SK-N-SH (cell line): ENCODE measurements at regions not wholly inside any gene's neighbourhood (a gene's known extent, or its start where the extent isn't known, plus 50 kb on each side); places are given as distances from the start of the nearest gene placed in this dataset.

Experiments
- CTCF ChIA-PET: fragments of 300-600, 350-600 bp; formaldehyde crosslinking; extraction: SDS; loops from one replicate; lab custom pipeline; 2021; lab: Yijun Ruan, JAX
- POLR2A ChIA-PET: fragments of 350-600 bp; sonication (Branson Sonifier 250); formaldehyde crosslinking; extraction: SDS; loops from one replicate; lab custom pipeline; 2020; ENCODE audit warnings: antibody characterized with exemption, inconsistent platforms; lab: Yijun Ruan, JAX
- DNase-seq: peaks from one replicate; pipeline ENCODE4 v3.0.0; 2012
- H2AFZ ChIP-seq: fragments of 200-600 bp; sonication (generic); 2 replicates; pipeline ENCODE4 v1.8.1; 2016; ENCODE audit warnings: antibody characterized with exemption, mild to moderate bottlenecking, low read depth
- H3F3A ChIP-seq: fragments of 200-600 bp; sonication (generic); replicated peaks from 2 replicates; pipeline ENCODE3; 2016; ENCODE audit warnings: antibody characterized with exemption, mild to moderate bottlenecking; ENCODE audit not compliant: insufficient read depth
- H3K27ac ChIP-seq, 2 experiments: fragments of 200-500 bp in 1 of 2; fragments of 200-600 bp in 1 of 2; sonication (Bioruptor generic) in 1 of 2; sonication (generic), shearing (Covaris generic) in 1 of 2; 2 replicates each; pipeline versions ENCODE4 v1.5.1 to v1.6.1; 2014 to 2016; ENCODE audit warnings: low read depth in 2 of 2, inconsistent platforms in 1 of 2, low read length in 1 of 2, mild to moderate bottlenecking in 1 of 2, mixed read lengths in 1 of 2
- H3K27me3 ChIP-seq: fragments of 200-600 bp; sonication (generic), shearing (Covaris generic); 2 replicates; pipeline ENCODE4 v1.6.1; 2016; ENCODE audit warnings: mixed run types; ENCODE audit not compliant: insufficient read depth
- H3K36me3 ChIP-seq, 2 experiments: fragments of 200-500 bp in 1 of 2; fragments of 200-600 bp in 1 of 2; sonication (Bioruptor generic) in 1 of 2; sonication (generic) in 1 of 2; replicated peaks in 1 of 2; 2 replicates each; pipeline versions ENCODE3 to v1.5.1; 2014 to 2016; ENCODE audit warnings: low read length in 1 of 2, mild to moderate bottlenecking in 1 of 2; ENCODE audit not compliant: insufficient read depth in 2 of 2, control insufficient read depth in 1 of 2
- H3K4me1 ChIP-seq, 2 experiments: fragments of 200-500 bp in 1 of 2; fragments of 200-600 bp in 1 of 2; sonication (Bioruptor generic) in 1 of 2; sonication (generic), shearing (Covaris generic) in 1 of 2; 2 replicates each; pipeline versions ENCODE4 v1.5.1 to v1.6.1; 2014 to 2016; ENCODE audit warnings: low read depth in 1 of 2, low read length in 1 of 2, mixed run types in 1 of 2; ENCODE audit not compliant: insufficient read depth in 2 of 2, control insufficient read depth in 1 of 2
- H3K4me2 ChIP-seq: fragments of 200-600 bp; sonication (generic), shearing (Covaris generic); 2 replicates; pipeline ENCODE4 v1.6.1; 2017; ENCODE audit warnings: mixed run types
- H3K4me3 ChIP-seq, 2 experiments: fragments of 200-500 bp in 1 of 2; fragments of 200-600 bp in 1 of 2; sonication (Bioruptor generic) in 1 of 2; sonication (generic), shearing (Covaris generic) in 1 of 2; 2 replicates each; pipeline versions ENCODE4 v1.5.1 to v1.8.1; 2014 to 2016; ENCODE audit warnings: low read depth in 2 of 2, inconsistent platforms in 1 of 2, low read length in 1 of 2, mild to moderate bottlenecking in 1 of 2, mixed read lengths in 1 of 2, moderate library complexity in 1 of 2
- H3K79me2 ChIP-seq: fragments of 200-600 bp; sonication (generic); 2 replicates; pipeline ENCODE4 v1.8.1; 2017; ENCODE audit warnings: mild to moderate bottlenecking; ENCODE audit not compliant: insufficient read depth
- H3K9ac ChIP-seq: fragments of 200-600 bp; sonication (generic); 2 replicates; pipeline ENCODE4 v1.6.1; 2017; ENCODE audit warnings: mixed run types
- H3K9me2 ChIP-seq: fragments of 200-600 bp; sonication (generic); 2 replicates; pipeline ENCODE4 v1.6.1; 2017; ENCODE audit warnings: mixed run types
- H3K9me3 ChIP-seq: fragments of 200-600 bp; sonication (generic); 2 replicates; pipeline ENCODE4 v1.6.1; 2017; ENCODE audit warnings: mixed run types, mild to moderate bottlenecking, moderate library complexity
- H4K20me1 ChIP-seq: fragments of 200-600 bp; sonication (generic); 2 replicates; pipeline ENCODE4 v1.6.1; 2017; ENCODE audit warnings: mild to moderate bottlenecking, mixed run types; ENCODE audit not compliant: insufficient read depth
- ELF1 ChIP-seq: IDR thresholded peaks from 2 replicates; pipeline ENCODE4 v1.4.0; 2012
- EP300 ChIP-seq, 2 experiments: IDR thresholded peaks; 2 replicates each; pipeline versions ENCODE4 v1.4.0 to v1.6.1; 2012; ENCODE audit warnings: borderline replicate concordance in 1 of 2, low read depth in 1 of 2, low read length in 1 of 2
- EZH2phosphoT487 ChIP-seq: fragments of 200-600 bp; sonication (generic); IDR thresholded peaks from 2 replicates; pipeline ENCODE4 v1.6.1; 2017; ENCODE audit warnings: low read depth, mixed run types, mild to moderate bottlenecking, antibody characterized with exemption, moderate library complexity, borderline replicate concordance
- FOXJ3 ChIP-seq: sonication (generic); formaldehyde crosslinking; IDR thresholded peaks from 2 replicates; pipeline ENCODE4 v1.5.1; 2020; ENCODE audit warnings: mild to moderate bottlenecking, missing genetic modification reagents
- FOXM1 ChIP-seq: IDR thresholded peaks from 2 replicates; pipeline ENCODE4 v1.4.0; 2012; ENCODE audit warnings: low read depth, mild to moderate bottlenecking
- GABPA ChIP-seq: IDR thresholded peaks from 2 replicates; pipeline ENCODE4 v1.4.0; 2012; ENCODE audit warnings: low read depth, mild to moderate bottlenecking
- JUND ChIP-seq: IDR thresholded peaks from 2 replicates; pipeline ENCODE4 v1.4.0; 2012
- MEF2A ChIP-seq: IDR thresholded peaks from 2 replicates; pipeline ENCODE4 v1.4.0; 2012; ENCODE audit warnings: low read depth, borderline replicate concordance
- RCOR1 ChIP-seq: fragments of 150-350 bp; IDR thresholded peaks from 2 replicates; pipeline ENCODE4 v1.6.1; 2017; ENCODE audit warnings: antibody characterized with exemption, low read length
- SIN3A ChIP-seq: IDR thresholded peaks from 2 replicates; pipeline ENCODE4 v1.6.1; 2012; ENCODE audit warnings: low read depth, mild to moderate bottlenecking, low read length, moderate library complexity, borderline replicate concordance
- TAF1 ChIP-seq: IDR thresholded peaks from 2 replicates; pipeline ENCODE4 v1.6.1; 2012; ENCODE audit warnings: low read depth, mild to moderate bottlenecking, low read length, moderate library complexity, borderline replicate concordance
- YY1 ChIP-seq: IDR thresholded peaks from 2 replicates; pipeline ENCODE4 v1.4.0; 2012; ENCODE audit warnings: low read depth, mild to moderate bottlenecking
- WGBS: methylation state at CpG from one replicate; pipeline ENCODE4 v1.1.6; 2017; ENCODE audit warnings: low lambda C conversion rate; 5-methylcytosine and 5-hydroxymethylcytosine counted together
- TF ChIP-seq, protein P1 (sequence below): IDR thresholded peaks from 2 replicates; pipeline ENCODE4; 2012
- TF ChIP-seq, protein P2 (sequence below): fragments of 150-350 bp; IDR thresholded peaks from 2 replicates; pipeline ENCODE4 v1.6.1; 2016; ENCODE audit warnings: mild to moderate bottlenecking, low read depth, low read length
- TF ChIP-seq, protein P3 (sequence below): IDR thresholded peaks from 2 replicates; pipeline ENCODE4 v1.4.0; 2012; ENCODE audit warnings: low read depth
- TF ChIP-seq, protein P4 (sequence below): fragments of 200-600 bp; sonication (generic); IDR thresholded peaks from 2 replicates; pipeline ENCODE4 v1.6.1; 2017; ENCODE audit warnings: antibody characterized with exemption, mild to moderate bottlenecking, moderate library complexity
- TF ChIP-seq, protein P5 (sequence below): IDR thresholded peaks from 2 replicates; pipeline ENCODE4 v1.4.0; 2012; ENCODE audit warnings: low read depth, borderline replicate concordance
- TF ChIP-seq, protein P6 (sequence below): IDR thresholded peaks from 2 replicates; pipeline ENCODE4 v1.6.1; 2012; ENCODE audit warnings: mild to moderate bottlenecking, low read depth, low read length, moderate library complexity
- TF ChIP-seq, protein P7 (sequence below): fragments of 150-350 bp; IDR thresholded peaks from 2 replicates; pipeline ENCODE4 v1.6.1; 2017; ENCODE audit warnings: antibody characterized with exemption, low read length, low read depth, borderline replicate concordance
- TF ChIP-seq, protein P8 (sequence below): IDR thresholded peaks from 2 replicates; pipeline ENCODE4 v1.4.0; 2012; ENCODE audit warnings: low read depth, borderline replicate concordance

DNA sequence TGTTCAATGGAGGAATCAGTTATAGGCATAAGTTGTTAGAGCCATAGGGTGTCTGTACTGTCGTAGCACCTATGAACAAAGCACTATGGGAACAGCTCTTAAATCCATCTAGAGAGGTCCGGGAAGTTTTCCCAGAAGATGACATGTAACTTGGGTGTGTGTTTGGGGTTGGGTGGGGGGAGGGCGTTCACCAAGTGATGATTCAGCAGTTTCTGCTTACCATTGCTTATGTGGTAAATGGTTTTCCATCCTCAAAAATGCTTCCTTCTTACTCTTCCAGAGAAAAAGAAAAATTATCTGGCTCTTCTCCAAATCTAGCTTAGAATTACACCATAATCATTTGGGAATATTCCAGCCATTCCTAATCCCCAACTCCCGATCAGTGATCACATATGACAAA is 361.1 kb upstream of the ZNF521 start (continued):
- TF ChIP-seq, protein P1, sequence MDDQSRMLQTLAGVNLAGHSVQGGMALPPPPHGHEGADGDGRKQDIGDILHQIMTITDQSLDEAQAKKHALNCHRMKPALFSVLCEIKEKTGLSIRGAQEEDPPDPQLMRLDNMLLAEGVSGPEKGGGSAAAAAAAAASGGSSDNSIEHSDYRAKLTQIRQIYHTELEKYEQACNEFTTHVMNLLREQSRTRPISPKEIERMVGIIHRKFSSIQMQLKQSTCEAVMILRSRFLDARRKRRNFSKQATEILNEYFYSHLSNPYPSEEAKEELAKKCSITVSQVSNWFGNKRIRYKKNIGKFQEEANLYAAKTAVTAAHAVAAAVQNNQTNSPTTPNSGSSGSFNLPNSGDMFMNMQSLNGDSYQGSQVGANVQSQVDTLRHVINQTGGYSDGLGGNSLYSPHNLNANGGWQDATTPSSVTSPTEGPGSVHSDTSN: no peak
- TF ChIP-seq FOXJ3 (CRISPR knock-in tag): no peak
- TF ChIP-seq, protein P2, sequence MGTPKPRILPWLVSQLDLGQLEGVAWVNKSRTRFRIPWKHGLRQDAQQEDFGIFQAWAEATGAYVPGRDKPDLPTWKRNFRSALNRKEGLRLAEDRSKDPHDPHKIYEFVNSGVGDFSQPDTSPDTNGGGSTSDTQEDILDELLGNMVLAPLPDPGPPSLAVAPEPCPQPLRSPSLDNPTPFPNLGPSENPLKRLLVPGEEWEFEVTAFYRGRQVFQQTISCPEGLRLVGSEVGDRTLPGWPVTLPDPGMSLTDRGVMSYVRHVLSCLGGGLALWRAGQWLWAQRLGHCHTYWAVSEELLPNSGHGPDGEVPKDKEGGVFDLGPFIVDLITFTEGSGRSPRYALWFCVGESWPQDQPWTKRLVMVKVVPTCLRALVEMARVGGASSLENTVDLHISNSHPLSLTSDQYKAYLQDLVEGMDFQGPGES: no peak
- TF ChIP-seq ELF1: no peak
- TF ChIP-seq YY1: no peak
- no peak for TF ChIP-seq JUND

DNA sequence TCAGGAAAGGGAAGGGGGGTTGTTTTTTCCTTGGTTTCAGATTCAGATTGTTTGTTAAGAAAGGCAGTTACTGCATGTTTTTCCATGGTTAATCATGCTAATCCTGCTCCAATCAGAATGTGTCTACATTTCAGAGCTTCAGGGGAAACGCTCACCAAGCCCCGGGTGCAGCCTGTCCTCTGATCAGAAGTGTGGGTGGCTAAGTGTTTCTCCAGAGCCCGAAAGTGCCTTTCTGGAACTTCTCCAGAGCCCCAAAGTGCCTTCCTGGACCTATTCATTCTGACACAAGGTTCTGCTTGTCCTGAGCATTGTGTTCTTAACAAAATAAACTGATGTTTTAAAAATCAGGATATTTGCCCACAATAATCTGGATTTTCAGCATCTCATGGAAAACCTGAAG is 359.0 kb upstream of the ZNF521 start:
- 28% methylated on average over 3 of the region's 3 CpGs for WGBS
- no peak for TF ChIP-seq EP300 (IDR thresholded peaks at IDR 0.05; ENCODE audit: borderline replicate concordance in 1 of 2, low read depth in 1 of 2, low read length in 1 of 2)
- TF ChIP-seq RCOR1: no peak
- TF ChIP-seq, protein P3, sequence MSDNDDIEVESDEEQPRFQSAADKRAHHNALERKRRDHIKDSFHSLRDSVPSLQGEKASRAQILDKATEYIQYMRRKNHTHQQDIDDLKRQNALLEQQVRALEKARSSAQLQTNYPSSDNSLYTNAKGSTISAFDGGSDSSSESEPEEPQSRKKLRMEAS: no peak
- no peak for TF ChIP-seq ELF1
- TF ChIP-seq SIN3A: no peak
- TF ChIP-seq, protein P4, sequence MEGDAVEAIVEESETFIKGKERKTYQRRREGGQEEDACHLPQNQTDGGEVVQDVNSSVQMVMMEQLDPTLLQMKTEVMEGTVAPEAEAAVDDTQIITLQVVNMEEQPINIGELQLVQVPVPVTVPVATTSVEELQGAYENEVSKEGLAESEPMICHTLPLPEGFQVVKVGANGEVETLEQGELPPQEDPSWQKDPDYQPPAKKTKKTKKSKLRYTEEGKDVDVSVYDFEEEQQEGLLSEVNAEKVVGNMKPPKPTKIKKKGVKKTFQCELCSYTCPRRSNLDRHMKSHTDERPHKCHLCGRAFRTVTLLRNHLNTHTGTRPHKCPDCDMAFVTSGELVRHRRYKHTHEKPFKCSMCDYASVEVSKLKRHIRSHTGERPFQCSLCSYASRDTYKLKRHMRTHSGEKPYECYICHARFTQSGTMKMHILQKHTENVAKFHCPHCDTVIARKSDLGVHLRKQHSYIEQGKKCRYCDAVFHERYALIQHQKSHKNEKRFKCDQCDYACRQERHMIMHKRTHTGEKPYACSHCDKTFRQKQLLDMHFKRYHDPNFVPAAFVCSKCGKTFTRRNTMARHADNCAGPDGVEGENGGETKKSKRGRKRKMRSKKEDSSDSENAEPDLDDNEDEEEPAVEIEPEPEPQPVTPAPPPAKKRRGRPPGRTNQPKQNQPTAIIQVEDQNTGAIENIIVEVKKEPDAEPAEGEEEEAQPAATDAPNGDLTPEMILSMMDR: no peak
- TF ChIP-seq, protein P5, sequence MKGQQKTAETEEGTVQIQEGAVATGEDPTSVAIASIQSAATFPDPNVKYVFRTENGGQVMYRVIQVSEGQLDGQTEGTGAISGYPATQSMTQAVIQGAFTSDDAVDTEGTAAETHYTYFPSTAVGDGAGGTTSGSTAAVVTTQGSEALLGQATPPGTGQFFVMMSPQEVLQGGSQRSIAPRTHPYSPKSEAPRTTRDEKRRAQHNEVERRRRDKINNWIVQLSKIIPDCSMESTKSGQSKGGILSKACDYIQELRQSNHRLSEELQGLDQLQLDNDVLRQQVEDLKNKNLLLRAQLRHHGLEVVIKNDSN: no peak
- no peak for TF ChIP-seq FOXJ3 (CRISPR knock-in tag)
- TF ChIP-seq, protein P6, sequence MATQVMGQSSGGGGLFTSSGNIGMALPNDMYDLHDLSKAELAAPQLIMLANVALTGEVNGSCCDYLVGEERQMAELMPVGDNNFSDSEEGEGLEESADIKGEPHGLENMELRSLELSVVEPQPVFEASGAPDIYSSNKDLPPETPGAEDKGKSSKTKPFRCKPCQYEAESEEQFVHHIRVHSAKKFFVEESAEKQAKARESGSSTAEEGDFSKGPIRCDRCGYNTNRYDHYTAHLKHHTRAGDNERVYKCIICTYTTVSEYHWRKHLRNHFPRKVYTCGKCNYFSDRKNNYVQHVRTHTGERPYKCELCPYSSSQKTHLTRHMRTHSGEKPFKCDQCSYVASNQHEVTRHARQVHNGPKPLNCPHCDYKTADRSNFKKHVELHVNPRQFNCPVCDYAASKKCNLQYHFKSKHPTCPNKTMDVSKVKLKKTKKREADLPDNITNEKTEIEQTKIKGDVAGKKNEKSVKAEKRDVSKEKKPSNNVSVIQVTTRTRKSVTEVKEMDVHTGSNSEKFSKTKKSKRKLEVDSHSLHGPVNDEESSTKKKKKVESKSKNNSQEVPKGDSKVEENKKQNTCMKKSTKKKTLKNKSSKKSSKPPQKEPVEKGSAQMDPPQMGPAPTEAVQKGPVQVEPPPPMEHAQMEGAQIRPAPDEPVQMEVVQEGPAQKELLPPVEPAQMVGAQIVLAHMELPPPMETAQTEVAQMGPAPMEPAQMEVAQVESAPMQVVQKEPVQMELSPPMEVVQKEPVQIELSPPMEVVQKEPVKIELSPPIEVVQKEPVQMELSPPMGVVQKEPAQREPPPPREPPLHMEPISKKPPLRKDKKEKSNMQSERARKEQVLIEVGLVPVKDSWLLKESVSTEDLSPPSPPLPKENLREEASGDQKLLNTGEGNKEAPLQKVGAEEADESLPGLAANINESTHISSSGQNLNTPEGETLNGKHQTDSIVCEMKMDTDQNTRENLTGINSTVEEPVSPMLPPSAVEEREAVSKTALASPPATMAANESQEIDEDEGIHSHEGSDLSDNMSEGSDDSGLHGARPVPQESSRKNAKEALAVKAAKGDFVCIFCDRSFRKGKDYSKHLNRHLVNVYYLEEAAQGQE: no peak
- no peak for TF ChIP-seq EZH2phosphoT487
- TF ChIP-seq, protein P7, sequence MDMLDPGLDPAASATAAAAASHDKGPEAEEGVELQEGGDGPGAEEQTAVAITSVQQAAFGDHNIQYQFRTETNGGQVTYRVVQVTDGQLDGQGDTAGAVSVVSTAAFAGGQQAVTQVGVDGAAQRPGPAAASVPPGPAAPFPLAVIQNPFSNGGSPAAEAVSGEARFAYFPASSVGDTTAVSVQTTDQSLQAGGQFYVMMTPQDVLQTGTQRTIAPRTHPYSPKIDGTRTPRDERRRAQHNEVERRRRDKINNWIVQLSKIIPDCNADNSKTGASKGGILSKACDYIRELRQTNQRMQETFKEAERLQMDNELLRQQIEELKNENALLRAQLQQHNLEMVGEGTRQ: no peak
- no peak for TF ChIP-seq JUND
- no peak for TF ChIP-seq GABPA
- TF ChIP-seq MEF2A: no peak
- no peak for TF ChIP-seq FOXM1
- TF ChIP-seq, protein P8, sequence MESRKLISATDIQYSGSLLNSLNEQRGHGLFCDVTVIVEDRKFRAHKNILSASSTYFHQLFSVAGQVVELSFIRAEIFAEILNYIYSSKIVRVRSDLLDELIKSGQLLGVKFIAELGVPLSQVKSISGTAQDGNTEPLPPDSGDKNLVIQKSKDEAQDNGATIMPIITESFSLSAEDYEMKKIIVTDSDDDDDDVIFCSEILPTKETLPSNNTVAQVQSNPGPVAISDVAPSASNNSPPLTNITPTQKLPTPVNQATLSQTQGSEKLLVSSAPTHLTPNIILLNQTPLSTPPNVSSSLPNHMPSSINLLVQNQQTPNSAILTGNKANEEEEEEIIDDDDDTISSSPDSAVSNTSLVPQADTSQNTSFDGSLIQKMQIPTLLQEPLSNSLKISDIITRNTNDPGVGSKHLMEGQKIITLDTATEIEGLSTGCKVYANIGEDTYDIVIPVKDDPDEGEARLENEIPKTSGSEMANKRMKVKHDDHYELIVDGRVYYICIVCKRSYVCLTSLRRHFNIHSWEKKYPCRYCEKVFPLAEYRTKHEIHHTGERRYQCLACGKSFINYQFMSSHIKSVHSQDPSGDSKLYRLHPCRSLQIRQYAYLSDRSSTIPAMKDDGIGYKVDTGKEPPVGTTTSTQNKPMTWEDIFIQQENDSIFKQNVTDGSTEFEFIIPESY: no peak
- no peak for TF ChIP-seq TAF1

More for the DNA sequence above, 359.0 kb upstream of the ZNF521 start:
- Histone ChIP-seq H3K4me2 (no peak overlapping the region), H3K4me1 (no peaks in the 10 kb centered on the region), H4K20me1 (no peaks in the 10 kb centered on the region), H3K27ac (no peak overlapping the region), H3K79me2 (no peaks in the 10 kb centered on the region), H3K36me3 (no peaks in the 10 kb centered on the region), H3K9me2 (no peaks in the 10 kb centered on the region), H3K9me3 (no peaks in the 10 kb centered on the region), H3F3A (no peaks in the 10 kb centered on the region), H3K4me3 (no peak overlapping the region), H3K27me3 (no peaks in the 10 kb centered on the region; the same call in 1 of the 2 replicates), H3K9ac (no peak overlapping the region), H2AFZ (no peak overlapping the region)
- DNase-seq: no peak
- POLR2A ChIA-PET: no interaction called here
- CTCF ChIA-PET: no interaction called here
